SKM-1 treated with dmso at 0.1 percent for 144 hours (cell line): ENCODE measurements at regions not wholly inside any gene's neighbourhood (a gene's known extent, or its start where the extent isn't known, plus 50 kb on each side); places are given as distances from the start of the nearest gene placed in this dataset.
"Not testable (repeated sequence)": the region's sequence is repeated elsewhere in the genome, so short reads cannot be mapped to it uniquely, and the experiment has no call there.

Experiments
- DNase-seq: peaks from one replicate; lab custom pipeline; 2025; ENCODE audit not compliant: unreplicated experiment; lab: John Stamatoyannopoulos, UW

GRCh38 chr13:78096221-78096620 lies 177.6 kb upstream of the EDNRB start:
- no peak for DNase-seq

GRCh38 chr13:78087966-78088678 lies 169.5 kb upstream of the EDNRB start:
- no peak for DNase-seq

GRCh38 chr13:78085434-78086225 lies 167.0 kb upstream of the EDNRB start:
- DNase-seq, result no peak

- no peak for DNase-seq
Measured at GRCh38 chr13:78084401-78084800, 165.8 kb upstream of the EDNRB start.

- DNase-seq, result no peak
Measured at GRCh38 chr13:78078168-78078567, 159.5 kb upstream of the EDNRB start.

GRCh38 chr13:78067290-78067689 lies 148.7 kb upstream of the EDNRB start:
- DNase-seq, result no peak

GRCh38 chr13:78065141-78065540 lies 146.5 kb upstream of the EDNRB start:
- DNase-seq, result no peak

- DNase-seq, result no peak
Measured at GRCh38 chr13:78061806-78062205, 143.2 kb upstream of the EDNRB start.

GRCh38 chr13:78060966-78061365 lies 142.3 kb upstream of the EDNRB start:
- no peak for DNase-seq

GRCh38 chr13:78056865-78057264 lies 138.2 kb upstream of the EDNRB start:
- not testable (repeated sequence) for DNase-seq

GRCh38 chr13:78054157-78054556 lies 135.5 kb upstream of the EDNRB start:
- no peak for DNase-seq

GRCh38 chr13:78047151-78047550 lies 128.5 kb upstream of the EDNRB start:
- DNase-seq, result no peak

- DNase-seq, result no peak
Measured at GRCh38 chr13:78046331-78046730, 127.7 kb upstream of the EDNRB start.

- DNase-seq, result no peak
Measured at GRCh38 chr13:78045916-78046315, 127.3 kb upstream of the EDNRB start.

GRCh38 chr13:78041366-78041765 lies 122.7 kb upstream of the EDNRB start:
- DNase-seq, result not testable (repeated sequence)

- no peak for DNase-seq
Measured at GRCh38 chr13:78040205-78040830, 121.7 kb upstream of the EDNRB start.

GRCh38 chr13:78036841-78037240 lies 118.2 kb upstream of the EDNRB start:
- no peak for DNase-seq

- DNase-seq, result no peak
Measured at GRCh38 chr13:78035500-78035899, 116.9 kb upstream of the EDNRB start.

GRCh38 chr13:78033509-78033908 lies 114.9 kb upstream of the EDNRB start:
- DNase-seq, result no peak

- no peak for DNase-seq
Measured at GRCh38 chr13:78032132-78032531, 113.5 kb upstream of the EDNRB start.

- DNase-seq, result no peak
Measured at GRCh38 chr13:78030341-78030896, 111.8 kb upstream of the EDNRB start.

- DNase-seq, result no peak
Measured at GRCh38 chr13:78029901-78030300, 111.3 kb upstream of the EDNRB start.
